Gastrocnemius medialis (tissue), 4 donors: ENCODE measurements at regions not wholly inside any gene's neighbourhood (a gene's known extent, or its start where the extent isn't known, plus 50 kb on each side); places are given as distances from the start of the nearest gene placed in this dataset.

Source experiments
- ATAC-seq, 2 donors: fragments of 150-250 bp; one replicate each; pipeline ENCODE4 v1.9.1; 2016
- DNase-seq, 2 donors: peaks; one replicate each; pipeline ENCODE4 v3.0.0-alpha.2; 2019
- H3K27ac ChIP-seq, 4 donors: fragments of 200-600 bp; sonication (generic); 1 replicate in 1 of 4; 2 replicates in 3 of 4; pipeline ENCODE4 v1.5.1; 2016 to 2018; ENCODE audit warnings: mild to moderate bottlenecking in 2 of 4, moderate library complexity in 1 of 4
- H3K27me3 ChIP-seq, 3 donors: fragments of 200-600 bp; sonication (generic) in 2 of 3; 1 replicate in 1 of 3; 2 replicates in 2 of 3; pipeline versions ENCODE4 v1.5.1 to v1.6.0; 2016 to 2019; ENCODE audit warnings: mild to moderate bottlenecking in 1 of 3, moderate library complexity in 1 of 3
- H3K36me3 ChIP-seq, 2 donors: fragments of 200-600 bp; sonication (generic) in 1 of 2; one replicate each; pipeline ENCODE4 v1.5.1; 2017 to 2018
- H3K4me1 ChIP-seq, 2 donors: fragments of 200-600 bp; sonication (generic) in 1 of 2; one replicate each; pipeline ENCODE4 v1.5.1; 2016 to 2017; ENCODE audit warnings: mild to moderate bottlenecking in 2 of 2
- H3K4me3 ChIP-seq, 4 donors: fragments of 200-600 bp; sonication (generic) in 3 of 4; 1 replicate in 1 of 4; 2 replicates in 3 of 4; pipeline ENCODE4 v1.5.1; 2016 to 2019; ENCODE audit warnings: mild to moderate bottlenecking in 2 of 4
- H3K9me3 ChIP-seq, 3 donors: fragments of 200-600 bp; sonication (generic) in 2 of 3; 1 replicate in 1 of 3; 2 replicates in 2 of 3; pipeline ENCODE4 v1.5.1; 2016 to 2019
- CTCF ChIP-seq, 5 experiments: fragments of 450-650 bp in 3 of 5; fragments of 200-600 bp in 2 of 5; sonication (generic) in 2 of 5; IDR thresholded peaks in 4 of 5; conservative IDR thresholded peaks in 1 of 5; 1 replicate in 4 of 5; 2 replicates in 1 of 5; pipeline ENCODE4 v1.5.1; 2016 to 2019; ENCODE audit warnings: antibody characterized with exemption in 5 of 5, mild to moderate bottlenecking in 3 of 5, moderate library complexity in 3 of 5
- POLR2A ChIP-seq, 2 donors: fragments of 450-650 bp; IDR thresholded peaks; one replicate each; pipeline ENCODE4 v1.6.1; 2017; ENCODE audit warnings: antibody characterized with exemption in 2 of 2, mild to moderate bottlenecking in 2 of 2, moderate library complexity in 2 of 2
- in situ Hi-C, 4 donors: fragments of 200-750 bp; cut with MboI; loops; one replicate each; pipeline versions ENCODE4 v1.15.0 to v1.8.0; 2017; ENCODE audit warnings: low sequenced_read_pairs in 4 of 4
- intact Hi-C: fragments of 100-400 bp; cut with DNase I; formaldehyde crosslinking; loops from one replicate; pipeline ENCODE4 v1.15.1; 2023; ENCODE audit warnings: low total_unique reads

GRCh38 chr5:117435203-117435602 lies 860.6 kb upstream of the SEMA6A start:
- intact Hi-C loops (no loop called here), in situ Hi-C loops (no loop called here)
- DNase-seq, result no peak
- Histone ChIP-seq H3K4me3 (no peak overlapping the region), H3K27me3 (no peaks in the 10 kb centered on the region), H3K4me1 (no peaks in the 10 kb centered on the region), H3K27ac (no peak overlapping the region), H3K36me3 (no peaks in the 10 kb centered on the region), H3K9me3 (no peaks in the 10 kb centered on the region)
- TF ChIP-seq POLR2A (IDR thresholded peaks at IDR 0.05), result no peak
- TF ChIP-seq CTCF (IDR thresholded peaks at IDR 0.05 in 4 of 5, conservative IDR thresholded peaks at IDR 0.05 in 1 of 5), result no peak
- ATAC-seq, result no peak

GRCh38 chr5:117434254-117434653 lies 859.6 kb upstream of the SEMA6A start:
- H3K27ac ChIP-seq, result no peak overlapping the region
- TF ChIP-seq POLR2A (IDR thresholded peaks at IDR 0.05) (no peak), CTCF (IDR thresholded peaks at IDR 0.05 in 4 of 5, conservative IDR thresholded peaks at IDR 0.05 in 1 of 5) (no peak)
- DNase-seq (no peak), ATAC-seq (no peak)
- H3K4me3 ChIP-seq, result no peak overlapping the region
- H3K9me3 ChIP-seq, result no peaks in the 10 kb centered on the region
- in situ Hi-C loops, result no loop called here
- H3K4me1 ChIP-seq, result no peaks in the 10 kb centered on the region
- no peaks in the 10 kb centered on the region for H3K27me3 ChIP-seq
- intact Hi-C loops, result no loop called here
- no peaks in the 10 kb centered on the region for H3K36me3 ChIP-seq

GRCh38 chr5:117433818-117434217 lies 859.2 kb upstream of the SEMA6A start:
- TF ChIP-seq POLR2A (IDR thresholded peaks at IDR 0.05) (no peak), CTCF (IDR thresholded peaks at IDR 0.05 in 4 of 5, conservative IDR thresholded peaks at IDR 0.05 in 1 of 5) (no peak)
- Histone ChIP-seq H3K27ac (no peak overlapping the region), H3K27me3 (no peaks in the 10 kb centered on the region), H3K4me3 (no peak overlapping the region), H3K4me1 (no peaks in the 10 kb centered on the region), H3K9me3 (no peaks in the 10 kb centered on the region), H3K36me3 (no peaks in the 10 kb centered on the region)
- in situ Hi-C loops, result no loop called here
- DNase-seq (no peak), ATAC-seq (no peak)
- intact Hi-C loops, result no loop called here

- in situ Hi-C loops, result no loop called here
- ATAC-seq (no peak), DNase-seq (no peak)
- Histone ChIP-seq H3K27ac (no peak overlapping the region), H3K36me3 (no peaks in the 10 kb centered on the region), H3K4me1 (no peaks in the 10 kb centered on the region), H3K27me3 (no peaks in the 10 kb centered on the region), H3K4me3 (no peak overlapping the region), H3K9me3 (no peaks in the 10 kb centered on the region)
- intact Hi-C loops, result no loop called here
- no peak for TF ChIP-seq POLR2A (IDR thresholded peaks at IDR 0.05)
Measured at GRCh38 chr5:117431091-117431490, 856.5 kb upstream of the SEMA6A start.

- ATAC-seq (no peak), DNase-seq (no peak)
- in situ Hi-C loops (no loop called here), intact Hi-C loops (no loop called here)
- Histone ChIP-seq H3K9me3 (no peaks in the 10 kb centered on the region), H3K27me3 (no peaks in the 10 kb centered on the region), H3K36me3 (no peaks in the 10 kb centered on the region), H3K4me1 (no peaks in the 10 kb centered on the region), H3K4me3 (no peak overlapping the region), H3K27ac (no peak overlapping the region)
- TF ChIP-seq CTCF (IDR thresholded peaks at IDR 0.05 in 4 of 5, conservative IDR thresholded peaks at IDR 0.05 in 1 of 5) (no peak), POLR2A (IDR thresholded peaks at IDR 0.05) (no peak)
Measured at GRCh38 chr5:117425163-117425562, 850.5 kb upstream of the SEMA6A start.
